Esophagus muscularis mucosa (tissue), 4 donors: ENCODE measurements at regions not wholly inside any gene's neighbourhood (a gene's known extent, or its start where the extent isn't known, plus 50 kb on each side); places are given as distances from the start of the nearest gene placed in this dataset.

Experiments used
- DNase-seq: peaks from one replicate; pipeline ENCODE4 v3.0.0-alpha.2; 2017; ENCODE audit errors: extremely low spot score
- H3K27ac ChIP-seq, 4 donors: fragments of 200-600 bp; sonication (generic); replicated peaks in 1 of 4; 1 replicate in 3 of 4; 2 replicates in 1 of 4; pipeline ENCODE4 v1.5.1; 2016 to 2019; ENCODE audit warnings: mild to moderate bottlenecking in 1 of 4
- H3K27me3 ChIP-seq, 4 donors: fragments of 200-600 bp; sonication (generic); one replicate each; pipeline versions ENCODE4 v1.5.1 to v1.6.0; 2016 to 2019
- H3K36me3 ChIP-seq, 4 donors: fragments of 200-600 bp; sonication (generic); one replicate each; pipeline ENCODE4 v1.5.1; 2016 to 2019
- H3K4me1 ChIP-seq, 4 donors: fragments of 200-600 bp; sonication (generic); one replicate each; pipeline ENCODE4 v1.5.1; 2016 to 2019
- H3K4me3 ChIP-seq, 4 donors: fragments of 200-600 bp; sonication (generic); 1 replicate in 2 of 4; 2 replicates in 2 of 4; pipeline ENCODE4 v1.5.1; 2016 to 2019; ENCODE audit warnings: mild to moderate bottlenecking in 4 of 4, moderate library complexity in 1 of 4
- H3K9me3 ChIP-seq, 4 donors: fragments of 200-600 bp; sonication (generic); 1 replicate in 3 of 4; 2 replicates in 1 of 4; pipeline ENCODE4 v1.5.1; 2016 to 2019
- EP300 ChIP-seq: sonication (generic); formaldehyde crosslinking; IDR thresholded peaks from one replicate; pipeline ENCODE4 v1.6.1; 2017; ENCODE audit warnings: antibody characterized with exemption
- POLR2A ChIP-seq: fragments of 450-650 bp; IDR thresholded peaks from one replicate; pipeline ENCODE4 v1.6.1; 2017; ENCODE audit warnings: antibody characterized with exemption, moderate library complexity, mild to moderate bottlenecking, low read depth
- POLR2AphosphoS5 ChIP-seq, 2 donors: sonication (generic); formaldehyde crosslinking; IDR thresholded peaks; one replicate each; pipeline ENCODE4 v1.6.1; 2017; ENCODE audit warnings: antibody characterized with exemption in 2 of 2
- WGBS: methylation state at CpG from one replicate; pipeline ENCODE4 v1.1.5; 2018; 5-methylcytosine and 5-hydroxymethylcytosine counted together
- intact Hi-C: fragments of 100-400 bp; cut with DNase I; formaldehyde crosslinking; loops from one replicate; pipeline ENCODE4 v1.15.1; 2023
- TF ChIP-seq, protein P1 (sequence below), 3 experiments: fragments of 200-600 bp in 2 of 3; fragments of 450-650 bp in 1 of 3; sonication (generic) in 2 of 3; IDR thresholded peaks; one replicate each; pipeline ENCODE4 v1.5.1; 2017 to 2019; ENCODE audit warnings: antibody characterized with exemption in 3 of 3, mild to moderate bottlenecking in 2 of 3, moderate library complexity in 1 of 3

DNA sequence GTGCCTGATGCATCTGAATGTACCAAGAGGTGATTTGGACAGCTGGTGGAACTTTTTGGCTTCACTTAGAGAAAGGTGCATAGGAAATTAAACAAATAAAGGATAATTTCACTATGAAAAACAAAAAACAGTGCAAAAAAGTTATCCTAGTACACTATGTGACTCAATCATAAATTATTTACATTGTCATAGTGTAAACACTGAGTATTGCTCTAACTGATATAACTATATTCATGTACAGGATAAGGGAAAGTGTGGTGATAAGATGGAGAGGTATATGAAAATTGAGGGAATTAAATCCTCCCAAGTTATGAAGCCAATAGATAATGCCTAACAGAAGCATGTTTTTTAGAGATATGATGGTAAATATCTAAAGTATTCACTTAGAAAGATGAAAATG lies 50.2 kb upstream of the CPNE4 start:
- Histone ChIP-seq H3K36me3 (no peaks in the 10 kb centered on the region), H3K27me3 (no peaks in the 10 kb centered on the region), H3K4me3 (no peak overlapping the region), H3K9me3 (no peaks in the 10 kb centered on the region), H3K4me1 (no peaks in the 10 kb centered on the region), H3K27ac (no peak overlapping the region)
- DNase-seq = no peak
- TF ChIP-seq POLR2AphosphoS5 (IDR thresholded peaks at IDR 0.05) (no peak), EP300 (no peak), POLR2A (no peak)
- TF ChIP-seq, protein P1, sequence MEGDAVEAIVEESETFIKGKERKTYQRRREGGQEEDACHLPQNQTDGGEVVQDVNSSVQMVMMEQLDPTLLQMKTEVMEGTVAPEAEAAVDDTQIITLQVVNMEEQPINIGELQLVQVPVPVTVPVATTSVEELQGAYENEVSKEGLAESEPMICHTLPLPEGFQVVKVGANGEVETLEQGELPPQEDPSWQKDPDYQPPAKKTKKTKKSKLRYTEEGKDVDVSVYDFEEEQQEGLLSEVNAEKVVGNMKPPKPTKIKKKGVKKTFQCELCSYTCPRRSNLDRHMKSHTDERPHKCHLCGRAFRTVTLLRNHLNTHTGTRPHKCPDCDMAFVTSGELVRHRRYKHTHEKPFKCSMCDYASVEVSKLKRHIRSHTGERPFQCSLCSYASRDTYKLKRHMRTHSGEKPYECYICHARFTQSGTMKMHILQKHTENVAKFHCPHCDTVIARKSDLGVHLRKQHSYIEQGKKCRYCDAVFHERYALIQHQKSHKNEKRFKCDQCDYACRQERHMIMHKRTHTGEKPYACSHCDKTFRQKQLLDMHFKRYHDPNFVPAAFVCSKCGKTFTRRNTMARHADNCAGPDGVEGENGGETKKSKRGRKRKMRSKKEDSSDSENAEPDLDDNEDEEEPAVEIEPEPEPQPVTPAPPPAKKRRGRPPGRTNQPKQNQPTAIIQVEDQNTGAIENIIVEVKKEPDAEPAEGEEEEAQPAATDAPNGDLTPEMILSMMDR (IDR thresholded peaks at IDR 0.05) = no peak
- intact Hi-C loops = no loop called here

DNA sequence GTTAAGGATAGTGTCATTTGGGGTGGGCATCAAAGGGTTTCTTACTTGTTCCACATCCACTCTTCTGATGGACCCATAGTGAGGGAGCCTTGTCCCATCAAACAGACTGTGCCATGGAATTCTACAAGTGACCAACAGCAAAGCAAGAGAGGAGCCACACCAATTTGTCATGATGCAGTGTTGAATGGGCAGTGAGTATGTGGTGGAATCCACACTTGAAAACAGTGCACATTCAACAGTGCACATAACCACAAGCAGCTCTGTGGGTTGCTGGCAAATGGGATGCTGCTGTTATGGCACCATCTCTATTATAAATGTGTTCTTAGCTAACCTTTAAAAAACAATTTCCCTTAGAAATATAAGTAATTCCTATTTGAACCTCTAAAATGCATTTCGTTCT lies 52.5 kb upstream of the CPNE4 start:
- 66% methylated on average over 1 of the region's 1 CpG for WGBS
- Histone ChIP-seq H3K9me3 (no peaks in the 10 kb centered on the region), H3K27me3 (no peaks in the 10 kb centered on the region), H3K27ac (no peak overlapping the region), H3K4me1 (no peaks in the 10 kb centered on the region), H3K4me3 (no peak overlapping the region), H3K36me3 (no peaks in the 10 kb centered on the region)
- intact Hi-C loops = no loop called here
- TF ChIP-seq EP300 = no peak
- TF ChIP-seq POLR2A = no peak
- TF ChIP-seq, protein P1 (IDR thresholded peaks at IDR 0.05) = no peak
- TF ChIP-seq POLR2AphosphoS5 (IDR thresholded peaks at IDR 0.05) = no peak
- DNase-seq = no peak

DNA sequence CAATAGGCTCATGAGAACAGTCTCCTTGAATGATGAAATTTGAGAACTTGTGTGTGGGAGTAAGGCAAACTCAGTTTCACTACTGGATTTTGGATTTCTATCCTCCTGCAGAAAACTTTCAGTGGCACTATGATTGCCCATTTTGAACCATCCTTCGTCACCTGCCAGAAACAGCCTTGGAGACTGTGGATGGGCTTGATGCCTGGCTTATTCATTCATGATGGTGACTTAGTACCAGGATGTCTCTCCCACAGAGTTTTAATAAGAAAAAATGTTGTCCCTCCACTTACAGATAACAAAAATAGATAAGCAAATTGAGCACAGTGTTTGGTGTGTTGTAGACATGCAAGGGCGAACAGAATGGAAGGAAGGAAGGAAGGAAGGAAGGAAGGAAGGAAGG lies 53.5 kb upstream of the CPNE4 start:
- H3K27ac ChIP-seq = no peak overlapping the region
- no peaks in the 10 kb centered on the region for H3K36me3 ChIP-seq
- 98% methylated on average over 2 of the region's 2 CpGs for WGBS
- no peaks in the 10 kb centered on the region for H3K4me1 ChIP-seq
- H3K4me3 ChIP-seq = no peak overlapping the region
- no peaks in the 10 kb centered on the region for H3K9me3 ChIP-seq
- intact Hi-C loops = no loop called here
- H3K27me3 ChIP-seq = no peaks in the 10 kb centered on the region
- TF ChIP-seq POLR2AphosphoS5 (IDR thresholded peaks at IDR 0.05) (no peak), EP300 (no peak), POLR2A (no peak)
- TF ChIP-seq, protein P1 (IDR thresholded peaks at IDR 0.05) = no peak
- DNase-seq = no peak

DNA sequence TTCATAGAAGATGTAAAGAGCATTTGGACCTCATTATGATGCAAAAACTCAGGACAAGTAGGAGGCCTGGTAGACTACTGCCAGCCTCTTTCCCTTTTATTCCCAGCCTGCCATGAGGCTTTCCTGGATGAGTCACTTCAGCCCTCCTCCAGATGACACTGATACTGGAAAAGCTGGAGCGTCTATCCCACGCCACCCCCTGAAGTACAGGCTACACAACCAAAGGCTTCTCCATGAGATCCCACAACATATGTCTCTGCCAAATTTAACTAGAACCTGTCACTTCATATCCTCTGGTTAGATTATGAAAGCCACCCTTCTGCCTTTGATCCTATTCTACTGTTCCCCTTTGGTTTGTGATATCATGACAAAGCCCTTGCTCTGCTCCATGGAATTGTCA lies 56.1 kb upstream of the CPNE4 start:
- Histone ChIP-seq H3K9me3 (no peaks in the 10 kb centered on the region), H3K4me1 (no peaks in the 10 kb centered on the region), H3K27me3 (no peaks in the 10 kb centered on the region), H3K4me3 (no peak overlapping the region), H3K36me3 (no peaks in the 10 kb centered on the region), H3K27ac (no peak overlapping the region)
- DNase-seq = no peak
- intact Hi-C loops = no loop called here
- 82% methylated on average over 2 of the region's 2 CpGs for WGBS
- no peak for TF ChIP-seq EP300
- TF ChIP-seq, protein P1 (IDR thresholded peaks at IDR 0.05) = no peak
- TF ChIP-seq POLR2AphosphoS5 (IDR thresholded peaks at IDR 0.05) = no peak
- TF ChIP-seq POLR2A = no peak

DNA sequence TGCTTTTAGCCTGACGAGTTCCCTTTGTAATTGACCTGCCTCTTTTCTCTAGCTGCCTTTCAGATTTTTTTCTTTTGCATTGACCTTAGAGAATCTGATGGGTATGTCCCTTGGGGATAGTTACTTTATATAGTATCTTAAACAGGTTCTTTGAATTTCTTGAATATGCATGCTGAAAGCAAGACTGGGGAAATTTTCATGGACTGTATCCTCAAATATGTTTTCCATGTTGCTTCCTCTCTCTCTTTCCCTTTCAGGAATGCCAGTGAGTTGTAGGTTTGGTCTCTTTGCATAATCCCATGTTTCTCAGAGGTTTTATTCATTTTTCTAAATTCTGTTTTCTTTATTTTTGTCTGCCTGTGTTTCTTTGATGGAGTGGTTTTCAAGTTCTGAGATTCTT lies 81.8 kb upstream of the CPNE4 start:
- TF ChIP-seq EP300 (no peak), POLR2AphosphoS5 (IDR thresholded peaks at IDR 0.05) (no peak), POLR2A (no peak)
- TF ChIP-seq, protein P1 (IDR thresholded peaks at IDR 0.05) = no peak
- no peak for DNase-seq
- no peak overlapping the region for H3K4me3 ChIP-seq
- no peaks in the 10 kb centered on the region for H3K4me1 ChIP-seq
- intact Hi-C loops = no loop called here
- H3K36me3 ChIP-seq = no peaks in the 10 kb centered on the region
- no peak overlapping the region for H3K27ac ChIP-seq
- 77% methylated on average over 1 of the region's 1 CpG for WGBS
- H3K9me3 ChIP-seq = no peaks in the 10 kb centered on the region
- no peaks in the 10 kb centered on the region for H3K27me3 ChIP-seq
